HepG2 (cell line): ENCODE measurements at regions not wholly inside any gene's neighbourhood (a gene's known extent, or its start where the extent isn't known, plus 50 kb on each side); places are given as distances from the start of the nearest gene placed in this dataset.

Experiments used
- ATAC-seq: fragments of 200-7000 bp; cut with Tn5 transposase; 3 replicates; pipeline ENCODE4 v1.9.1; 2020; ENCODE audit warnings: mild to moderate bottlenecking, moderate library complexity
- BruUV-seq: library from RNA; stranded (reverse); fragments of 400-500 nt; replicated peaks from 2 replicates; lab custom pipeline; 2021; lab: Mats Ljungman, UMichigan
- CTCF ChIA-PET: fragments of 300-600 bp; formaldehyde crosslinking; extraction: SDS; loops from one replicate; lab custom pipeline; 2021; ENCODE audit warnings: low total read pairs, inconsistent platforms, low intra/inter-chr PET ratio; lab: Yijun Ruan, JAX
- POLR2A ChIA-PET: fragments of 350-600 bp; sonication (Branson Sonifier 250); formaldehyde crosslinking; loops from one replicate; lab custom pipeline; 2020; ENCODE audit warnings: antibody characterized with exemption, inconsistent platforms; lab: Yijun Ruan, JAX
- DNase-seq: peaks from one replicate; pipeline ENCODE4 v3.0.0-alpha.2; 2015; ENCODE audit warnings: low spot score
- FAIRE-seq: peaks from 3 replicates; lab custom pipeline; 2011; peaks lifted over from hg19 to GRCh38; lab: Jason Lieb, UNC
- H2AFZ ChIP-seq: one replicate; pipeline ENCODE4 v1.6.1; 2011; ENCODE audit warnings: low read length, inconsistent platforms
- H3K27ac ChIP-seq: fragments of 300-600 bp; 3 replicates; pipeline ENCODE4 v1.8.0; 2011; ENCODE audit warnings: mixed run types, mild to moderate bottlenecking, mixed read lengths, low read length, inconsistent platforms; ENCODE audit not compliant: insufficient read depth; ENCODE audit errors: extremely low read length
- H3K27me3 ChIP-seq, 2 experiments: fragments of 200-600 bp in 1 of 2; 2 replicates in 1 of 2; 3 replicates in 1 of 2; pipeline versions ENCODE4 v1.6.0 to v1.8.0; 2011; ENCODE audit warnings: low read length in 2 of 2, mild to moderate bottlenecking in 2 of 2, moderate library complexity in 2 of 2, inconsistent platforms in 1 of 2; ENCODE audit not compliant: insufficient read depth in 2 of 2, control insufficient read depth in 1 of 2
- H3K36me3 ChIP-seq, 2 experiments: fragments of 200-600 bp in 1 of 2; replicated peaks in 1 of 2; 2 replicates in 1 of 2; 3 replicates in 1 of 2; pipeline versions ENCODE4 v1.5.1 to v1.8.0; 2011; ENCODE audit warnings: low read length in 2 of 2, inconsistent platforms in 1 of 2; ENCODE audit not compliant: insufficient read depth in 2 of 2, control insufficient read depth in 1 of 2
- H3K4me1 ChIP-seq: 2 replicates; pipeline ENCODE4 v1.5.1; 2012; ENCODE audit warnings: low read length, inconsistent platforms; ENCODE audit not compliant: insufficient read depth
- H3K4me2 ChIP-seq: 2 replicates; pipeline ENCODE4 v1.6.0; 2011; ENCODE audit warnings: low read depth, low read length, inconsistent platforms
- H3K4me3 ChIP-seq, 3 experiments: fragments of 200-600 bp in 1 of 3; sonication (generic), shearing (Covaris generic) in 1 of 3; replicated peaks in 1 of 3; 2 replicates each; pipeline ENCODE4 v1.5.1; 2011 to 2016; ENCODE audit warnings: low read length in 3 of 3, inconsistent platforms in 2 of 3, low read depth in 2 of 3, mild to moderate bottlenecking in 2 of 3, control low read depth in 1 of 3, mixed read lengths in 1 of 3; ENCODE audit not compliant: insufficient read depth in 1 of 3
- H3K79me2 ChIP-seq: one replicate; pipeline ENCODE4 v1.6.1; 2011; ENCODE audit warnings: low read length, inconsistent platforms; ENCODE audit not compliant: insufficient read depth
- H3K9ac ChIP-seq: 2 replicates; pipeline ENCODE4 v1.6.0; 2011; ENCODE audit warnings: mild to moderate bottlenecking, low read depth, low read length, inconsistent platforms; ENCODE audit not compliant: insufficient read depth
- H3K9me3 ChIP-seq: 2 replicates; pipeline ENCODE4 v1.5.1; 2012; ENCODE audit warnings: mild to moderate bottlenecking, low read length
- H4K20me1 ChIP-seq: 2 replicates; pipeline ENCODE4 v1.6.0; 2011; ENCODE audit warnings: inconsistent platforms, mild to moderate bottlenecking, low read length, moderate library complexity; ENCODE audit not compliant: insufficient read depth
- CBX5 ChIP-seq: sonication (generic); formaldehyde crosslinking; IDR thresholded peaks from 2 replicates; pipeline ENCODE4 v1.4.0; 2020; ENCODE audit warnings: missing genetic modification reagents, borderline replicate concordance
- ETV5 ChIP-seq: IDR thresholded peaks from 2 replicates; pipeline ENCODE4 v1.6.1; 2018; ENCODE audit warnings: missing biosample characterization, missing genetic modification reagents, inconsistent platforms, borderline replicate concordance
- MEF2D ChIP-seq: sonication (generic); formaldehyde crosslinking; IDR thresholded peaks from 2 replicates; pipeline ENCODE4 v1.5.1; 2020; ENCODE audit warnings: mild to moderate bottlenecking, missing genetic modification reagents
- PATZ1 ChIP-seq: sonication (generic); formaldehyde crosslinking; IDR thresholded peaks from 2 replicates; pipeline ENCODE4 v1.4.0; 2020; ENCODE audit warnings: missing genetic modification reagents
- RARG ChIP-seq: sonication (generic); formaldehyde crosslinking; IDR thresholded peaks from 2 replicates; pipeline ENCODE4 v1.4.0; 2020; ENCODE audit warnings: low read depth, mild to moderate bottlenecking, missing genetic modification reagents
- RFX1 ChIP-seq: fragments of 450-650 bp; IDR thresholded peaks from 2 replicates; pipeline ENCODE4 v1.6.1; 2017
- ZNF282 ChIP-seq: fragments of 450-650 bp; IDR thresholded peaks from 2 replicates; pipeline ENCODE4 v1.6.1; 2018; ENCODE audit not compliant: partially characterized antibody
- ZNF296 ChIP-seq: sonication (generic); formaldehyde crosslinking; conservative IDR thresholded peaks from 2 replicates; pipeline ENCODE4 v1.5.0; 2020; ENCODE audit warnings: mild to moderate bottlenecking, missing genetic modification reagents
- ZNF326 ChIP-seq: sonication (generic); formaldehyde crosslinking; IDR thresholded peaks from 2 replicates; pipeline ENCODE4 v1.4.0; 2020; ENCODE audit warnings: missing genetic modification reagents, borderline replicate concordance
- ZSCAN29 ChIP-seq: sonication (generic); formaldehyde crosslinking; conservative IDR thresholded peaks from 2 replicates; pipeline ENCODE4 v1.4.0; 2020; ENCODE audit warnings: mild to moderate bottlenecking, missing genetic modification reagents
- WGBS: methylation state at CpG from one replicate; pipeline ENCODE4 v1.1.6; 2017; ENCODE audit warnings: low lambda C conversion rate; 5-methylcytosine and 5-hydroxymethylcytosine counted together
- in situ Hi-C: cut with HindIII; loops from 2 replicates; pipeline ENCODE4 v1.10.0; 2017; ENCODE audit warnings: low pct_unique_long_range_greater_than_20kb; ENCODE audit not compliant: extremely low pct_ligation_motif_present
- intact Hi-C: fragments of 100-400 bp; cut with micrococcal nuclease; formaldehyde crosslinking; loops from one replicate; pipeline ENCODE4 v1.10.0; 2022; ENCODE audit not compliant: unreplicated experiment

- no peaks in the 10 kb centered on the region for H3K4me1 ChIP-seq
- H4K20me1 ChIP-seq = no peaks in the 10 kb centered on the region
- H3K27me3 ChIP-seq = no peaks in the 10 kb centered on the region
- ChIA-PET POLR2A (no interaction called here), CTCF (no interaction called here)
- no TSS peak for BruUV-seq
- WGBS = 1% methylated on average over 3 of the region's 3 CpGs
- DNase-seq = no peak
- peaks cover 6% of the 10 kb centered on the region for H3K9me3 ChIP-seq
- H3K79me2 ChIP-seq = no peaks in the 10 kb centered on the region
- H3K4me3 ChIP-seq = no peak overlapping the region
- no peak overlapping the region for H3K27ac ChIP-seq
- no peak for FAIRE-seq
- no peak for TF ChIP-seq PATZ1 (CRISPR knock-in tag)
- no peak for TF ChIP-seq ZNF326 (CRISPR knock-in tag)
- no peak for TF ChIP-seq ZSCAN29
- TF ChIP-seq MEF2D = no peak
- no peak for TF ChIP-seq ETV5 (CRISPR knock-in tag)
- no peak for TF ChIP-seq RARG (CRISPR knock-in tag)
- no peak for TF ChIP-seq CBX5 (CRISPR knock-in tag)
- no peak for TF ChIP-seq ZNF296 (CRISPR knock-in tag)
- TF ChIP-seq ZNF282 = no peak
- no peak for TF ChIP-seq RFX1
- in situ Hi-C loops (no loop called here), intact Hi-C loops (no loop called here)
- H3K36me3 ChIP-seq = no peaks in the 10 kb centered on the region
- no peak overlapping the region for H2AFZ ChIP-seq
- no peak for ATAC-seq
- no peak overlapping the region for H3K4me2 ChIP-seq
- H3K9ac ChIP-seq = no peak overlapping the region
Observed at GRCh38 chr2:150860301-150860700, 372.8 kb upstream of the RND3 start.
